ENCODE measurements at regions not wholly inside any gene's neighbourhood (a gene's known extent, or its start where the extent isn't known, plus 50 kb on each side); places are given as distances from the start of the nearest gene placed in this dataset.

DNA sequence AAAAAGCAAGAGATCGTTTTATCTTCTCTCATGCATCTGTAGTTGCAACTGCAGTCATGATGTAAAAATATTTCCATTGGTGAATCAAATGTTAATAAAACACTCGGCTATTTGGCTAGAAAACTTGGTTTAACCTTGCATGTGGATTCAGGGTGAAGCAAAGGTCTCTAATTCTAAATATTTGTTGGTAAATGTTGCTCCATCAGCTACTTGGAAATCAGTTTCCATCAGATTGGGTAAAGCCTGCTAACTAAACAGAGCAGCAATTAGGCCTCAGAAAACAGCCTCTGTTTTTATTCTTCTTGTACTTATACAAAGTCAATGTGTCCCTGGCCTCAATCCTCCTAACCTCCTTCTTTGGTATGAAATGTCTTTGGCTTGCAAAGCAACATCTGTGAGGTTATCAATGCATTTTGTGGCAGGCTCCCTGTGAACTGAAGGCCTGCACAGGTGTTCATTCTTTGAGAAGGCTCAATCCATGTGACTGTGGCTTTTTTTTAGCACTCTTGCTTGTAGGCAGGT, 312.3 kb downstream of the WDR72 start:
- TF ChIP-seq CTCF (IDR thresholded peaks at IDR 0.05; ENCODE audit: borderline replicate concordance, extremely low read depth, low read length, poor library complexity, severe bottlenecking) (no peak), EZH2 (IDR thresholded peaks at IDR 0.05; ENCODE audit: borderline replicate concordance, low read depth, low read length, severe bottlenecking) (no peak)
